ENCODE measurements at regions not wholly inside any gene's neighbourhood (a gene's known extent, or its start where the extent isn't known, plus 50 kb on each side); places are given as distances from the start of the nearest gene placed in this dataset.

GRCh38 chr1:228836427-228836826, 101.1 kb downstream of the RHOU start:
- ATAC-seq (ENCODE audit: low read depth) (no peak), DNase-seq (no peak)
- Mint-ChIP-seq H3K36me3 (ENCODE audit: low read depth) (no peaks in the 10 kb centered on the region), H3K4me3 (no peak overlapping the region), H3K9me3 (no peaks in the 10 kb centered on the region), H3K27ac (no peak overlapping the region), H3K27me3 (peaks cover 14% of the 10 kb centered on the region), H3K4me1 (no peaks in the 10 kb centered on the region)
- intact Hi-C loops (cut with micrococcal nuclease): no loop called here
- ChIA-PET CTCF (no interaction called here), POLR2A (no interaction called here)
- TF ChIP-seq CTCF (IDR thresholded peaks at IDR 0.05): no peak

DNA sequence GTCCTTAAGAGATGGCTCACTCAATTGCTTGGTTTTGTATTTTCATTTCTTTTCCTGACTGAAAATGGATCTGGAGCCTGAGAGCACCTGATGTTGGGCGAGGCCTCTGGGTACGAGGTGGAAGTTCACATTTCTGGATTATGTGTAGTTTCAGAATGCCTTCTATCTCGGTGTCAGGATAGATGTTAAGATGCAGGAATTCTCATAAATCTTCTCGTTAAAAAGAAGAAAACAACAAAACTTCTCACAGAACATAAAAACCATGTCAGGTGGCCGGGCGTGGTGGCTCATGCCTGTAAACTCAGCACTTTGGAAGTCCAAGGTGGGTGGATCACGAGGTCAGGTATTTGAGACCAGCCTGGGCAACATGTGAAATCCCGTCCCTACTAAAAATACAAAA, 101.8 kb downstream of the RHOU start:
- H3K4me3 Mint-ChIP-seq: no peak overlapping the region
- TF ChIP-seq CTCF (IDR thresholded peaks at IDR 0.05): no peak
- H3K27ac Mint-ChIP-seq: no peak overlapping the region
- ChIA-PET POLR2A (no interaction called here), CTCF (no interaction called here)
- ATAC-seq (ENCODE audit: low read depth) (no peak), DNase-seq (no peak)
- H3K36me3 Mint-ChIP-seq (ENCODE audit: low read depth): no peaks in the 10 kb centered on the region
- H3K9me3 Mint-ChIP-seq: no peaks in the 10 kb centered on the region
- H3K27me3 Mint-ChIP-seq: peaks cover 13% of the 10 kb centered on the region
- H3K4me1 Mint-ChIP-seq: no peaks in the 10 kb centered on the region
- intact Hi-C loops (cut with micrococcal nuclease): no loop called here

DNA sequence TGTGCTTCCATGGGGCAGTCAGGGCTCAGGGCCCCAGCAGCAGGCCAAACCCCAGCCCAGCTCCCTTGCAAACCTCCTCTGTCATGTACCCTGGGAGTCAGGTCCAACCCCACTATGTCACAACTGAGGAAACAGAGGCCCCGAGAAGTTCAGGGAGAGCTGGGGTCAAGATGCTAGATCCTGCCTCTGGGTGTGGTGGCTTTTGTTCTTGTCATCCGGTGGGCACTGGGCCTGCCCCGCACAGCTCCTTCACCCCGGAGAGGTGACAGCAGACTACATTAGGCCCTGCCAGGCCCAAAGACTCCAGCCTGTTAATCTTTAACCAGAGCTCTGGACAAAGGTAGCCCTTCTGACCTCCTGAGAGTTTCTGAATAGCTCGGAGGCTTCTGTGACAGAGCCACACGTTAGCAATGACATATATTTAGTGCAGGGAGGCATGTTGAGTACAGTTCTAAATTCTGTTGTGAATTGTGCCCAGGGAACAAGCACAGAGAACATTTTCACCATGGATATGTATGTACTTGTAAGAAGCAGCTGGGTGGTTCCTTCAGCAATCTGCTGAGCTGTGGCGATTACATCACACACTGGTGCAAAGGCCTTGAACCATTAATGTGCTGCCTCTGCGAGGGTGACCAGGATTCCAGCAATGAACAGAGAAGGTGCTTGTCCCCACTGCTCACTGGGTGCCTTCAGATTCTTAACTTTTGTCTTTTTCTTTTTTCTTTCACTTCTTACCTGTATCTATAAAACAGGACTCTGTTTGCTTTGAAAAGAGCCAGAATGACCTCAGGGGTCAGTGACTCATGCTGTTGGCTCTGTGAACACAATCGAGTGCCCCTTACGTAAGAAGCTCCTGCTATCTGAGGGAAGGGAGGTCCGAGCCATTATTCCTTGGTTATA, 102.8 kb downstream of the RHOU start:
- Mint-ChIP-seq H3K4me1 (no peaks in the 10 kb centered on the region), H3K36me3 (ENCODE audit: low read depth) (no peaks in the 10 kb centered on the region), H3K4me3 (no peak overlapping the region), H3K27me3 (peaks cover 10% of the 10 kb centered on the region), H3K9me3 (peaks cover 5% of the 10 kb centered on the region), H3K27ac (no peak overlapping the region)
- DNase-seq (no peak), ATAC-seq (ENCODE audit: low read depth) (no peak)
- intact Hi-C loops (cut with micrococcal nuclease): no loop called here
- CTCF ChIA-PET: no interaction called here
- POLR2A ChIA-PET: no interaction called here
- no peak for TF ChIP-seq CTCF (IDR thresholded peaks at IDR 0.05)

DNA sequence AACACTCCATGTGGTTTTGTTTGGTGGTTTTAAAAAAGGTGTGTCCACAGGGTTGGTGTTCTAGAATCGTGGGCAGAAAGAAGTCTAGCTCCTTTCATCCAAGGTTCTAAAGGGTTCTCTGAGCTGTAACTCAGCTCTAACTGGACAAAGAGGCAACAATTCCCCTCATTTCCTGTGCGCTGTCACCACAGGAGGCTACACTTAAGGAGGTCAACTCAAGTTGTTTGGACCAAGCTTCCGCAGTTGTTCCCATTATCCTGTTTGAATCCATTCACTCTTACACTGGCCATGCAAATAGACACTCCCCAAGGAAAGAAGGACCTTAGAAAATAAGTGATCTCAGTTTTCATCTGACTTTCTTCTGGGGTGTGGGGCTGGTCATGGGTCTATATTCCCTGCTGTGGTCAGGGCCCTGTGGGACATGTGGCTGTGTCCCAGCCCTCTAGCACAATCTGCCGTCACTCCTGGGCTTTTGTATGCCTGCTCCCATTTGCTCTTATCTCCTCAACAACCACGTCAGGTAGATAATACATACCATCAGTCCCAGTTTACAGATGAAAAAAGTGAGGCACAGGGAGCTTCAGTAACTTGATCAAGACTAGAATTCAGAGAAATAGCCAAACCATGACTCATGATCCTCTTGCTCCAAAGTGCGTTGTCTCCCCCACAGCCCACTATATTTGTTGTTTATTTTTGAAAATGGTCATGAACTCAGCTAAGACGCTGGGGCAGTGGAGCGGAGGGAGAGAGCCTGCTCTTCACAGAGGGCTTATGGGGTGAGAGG, 103.6 kb downstream of the RHOU start:
- peaks cover 10% of the 10 kb centered on the region for H3K27me3 Mint-ChIP-seq
- H3K27ac Mint-ChIP-seq: no peak overlapping the region
- no peak for TF ChIP-seq CTCF (IDR thresholded peaks at IDR 0.05)
- ChIA-PET CTCF (no interaction called here), POLR2A (no interaction called here)
- H3K4me3 Mint-ChIP-seq: no peak overlapping the region
- H3K9me3 Mint-ChIP-seq: peaks cover 7% of the 10 kb centered on the region
- H3K4me1 Mint-ChIP-seq: no peaks in the 10 kb centered on the region
- ATAC-seq (ENCODE audit: low read depth) (no peak), DNase-seq (no peak)
- intact Hi-C loops (cut with micrococcal nuclease): no loop called here
- no peaks in the 10 kb centered on the region for H3K36me3 Mint-ChIP-seq (ENCODE audit: low read depth)

DNA sequence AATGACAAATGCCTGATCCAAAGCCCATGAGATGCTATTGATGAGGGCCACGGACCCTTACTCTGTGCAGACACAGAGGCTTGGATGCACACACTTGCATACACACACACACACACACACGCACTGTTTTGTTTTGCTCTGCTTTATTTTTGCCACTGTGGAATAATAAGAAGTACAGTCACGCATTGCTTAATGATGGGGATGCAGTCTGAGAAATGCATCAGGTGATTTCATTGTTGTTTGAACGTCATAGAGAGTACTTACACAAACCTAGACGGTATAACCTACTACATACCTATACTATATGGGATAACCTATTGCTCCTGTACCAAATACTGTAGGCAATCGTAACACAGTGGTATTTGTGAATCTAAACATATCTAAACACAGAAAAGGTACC, 104.4 kb downstream of the RHOU start:
- peaks cover 7% of the 10 kb centered on the region for H3K9me3 Mint-ChIP-seq
- no peak for ATAC-seq (ENCODE audit: low read depth)
- POLR2A ChIA-PET: no interaction called here
- peaks cover 10% of the 10 kb centered on the region for H3K27me3 Mint-ChIP-seq
- no peaks in the 10 kb centered on the region for H3K4me1 Mint-ChIP-seq
- no peak overlapping the region for H3K4me3 Mint-ChIP-seq
- H3K27ac Mint-ChIP-seq: no peak overlapping the region
- intact Hi-C loops (cut with micrococcal nuclease): no loop called here
- no peaks in the 10 kb centered on the region for H3K36me3 Mint-ChIP-seq (ENCODE audit: low read depth)
- no peak for DNase-seq
- no peak for TF ChIP-seq CTCF (IDR thresholded peaks at IDR 0.05)
- CTCF ChIA-PET: no interaction called here

All from activated B cell treated with CpG ODN at 0.5 μM for 24 hours (primary cell).